Panc1 (cell line): ENCODE measurements at regions not wholly inside any gene's neighbourhood (a gene's known extent, or its start where the extent isn't known, plus 50 kb on each side); places are given as distances from the start of the nearest gene placed in this dataset.

Experiments
- ATAC-seq: fragments of 200-7000 bp; cut with Tn5 transposase; 2 replicates; pipeline ENCODE4 v1.9.1; 2020; ENCODE audit warnings: mild to moderate bottlenecking, moderate library complexity
- BruUV-seq: library from RNA; stranded (reverse); fragments of 400-500 nt; replicated peaks from 2 replicates; lab custom pipeline; 2021; lab: Mats Ljungman, UMichigan
- CTCF ChIA-PET: fragments of 300-600 bp; sonication (Branson Sonifier 250); formaldehyde crosslinking; loops from one replicate; lab custom pipeline; 2022; ENCODE audit warnings: antibody characterized with exemption; lab: Charles Lee
- POLR2A ChIA-PET: fragments of 300-600 bp; sonication (Branson Sonifier 250); formaldehyde crosslinking; loops from one replicate; lab custom pipeline; 2022; ENCODE audit warnings: antibody characterized with exemption; lab: Charles Lee
- DNase-seq: peaks from one replicate; pipeline ENCODE4 v3.0.0-alpha.2; 2010; ENCODE audit warnings: low read depth, low spot score
- H3K27ac ChIP-seq: 2 replicates; pipeline ENCODE4 v1.5.1; 2011; ENCODE audit warnings: mild to moderate bottlenecking, low read length, inconsistent platforms
- H3K27me3 ChIP-seq: fragments of 200-500 bp; sonication (Bioruptor generic); 2 replicates; pipeline ENCODE4 v1.6.0; 2014; ENCODE audit warnings: low read length, inconsistent platforms; ENCODE audit not compliant: control insufficient read depth, insufficient read depth
- H3K36me3 ChIP-seq: fragments of 200-500 bp; sonication (Bioruptor generic); 2 replicates; pipeline ENCODE4 v1.5.1; 2014; ENCODE audit warnings: inconsistent platforms, mild to moderate bottlenecking, low read length, moderate library complexity; ENCODE audit not compliant: control insufficient read depth, insufficient read depth
- H3K4me1 ChIP-seq: 2 replicates; pipeline ENCODE4 v1.5.1; 2011; ENCODE audit warnings: inconsistent platforms, mild to moderate bottlenecking, low read length, moderate library complexity; ENCODE audit not compliant: control insufficient read depth, insufficient read depth
- H3K4me3 ChIP-seq, 2 experiments: 2 replicates each; pipeline ENCODE4 v1.5.1; 2011 to 2012; ENCODE audit warnings: low read depth in 2 of 2, low read length in 2 of 2, mild to moderate bottlenecking in 2 of 2, inconsistent platforms in 1 of 2, moderate library complexity in 1 of 2
- H3K9me3 ChIP-seq: fragments of 200-500 bp; sonication (Bioruptor generic); 2 replicates; pipeline ENCODE4 v1.5.1; 2014; ENCODE audit warnings: low read depth, mild to moderate bottlenecking, inconsistent platforms, low read length, moderate library complexity; ENCODE audit not compliant: control insufficient read depth, insufficient read depth
- CTCF ChIP-seq: fragments of 450-650 bp; IDR thresholded peaks from 2 replicates; pipeline ENCODE4 v1.5.1; 2017; ENCODE audit warnings: mild to moderate bottlenecking
- POLR2AphosphoS5 ChIP-seq: IDR thresholded peaks from 2 replicates; pipeline ENCODE4 v1.6.1; 2012; ENCODE audit warnings: mild to moderate bottlenecking, low read depth, low read length, moderate library complexity
- SIN3A ChIP-seq: IDR thresholded peaks from 2 replicates; pipeline ENCODE4 v1.6.1; 2012; ENCODE audit warnings: low read depth, mild to moderate bottlenecking, low read length, moderate library complexity, borderline replicate concordance; ENCODE audit not compliant: insufficient read depth
- TCF7L2 ChIP-seq: IDR thresholded peaks from 2 replicates; pipeline ENCODE4 v1.6.1; 2011; ENCODE audit warnings: mild to moderate bottlenecking, low read depth, low read length, inconsistent platforms
- in situ Hi-C: cut with HindIII; loops from 2 replicates; pipeline ENCODE4 v1.10.0; 2016; ENCODE audit warnings: low sequenced_read_pairs, low pct_unique_long_range_greater_than_20kb
- intact Hi-C: fragments of 100-400 bp; cut with micrococcal nuclease; formaldehyde crosslinking; loops from one replicate; pipeline ENCODE4 v1.10.0; 2022; ENCODE audit not compliant: unreplicated experiment
- TF ChIP-seq, protein P1 (sequence below), 2 experiments: IDR thresholded peaks; 2 replicates each; pipeline ENCODE4 v1.6.1; 2011 to 2012; ENCODE audit warnings: low read depth in 2 of 2, control low read depth in 1 of 2, low read length in 1 of 2, mild to moderate bottlenecking in 1 of 2, moderate library complexity in 1 of 2; ENCODE audit not compliant: insufficient read depth in 1 of 2

DNA sequence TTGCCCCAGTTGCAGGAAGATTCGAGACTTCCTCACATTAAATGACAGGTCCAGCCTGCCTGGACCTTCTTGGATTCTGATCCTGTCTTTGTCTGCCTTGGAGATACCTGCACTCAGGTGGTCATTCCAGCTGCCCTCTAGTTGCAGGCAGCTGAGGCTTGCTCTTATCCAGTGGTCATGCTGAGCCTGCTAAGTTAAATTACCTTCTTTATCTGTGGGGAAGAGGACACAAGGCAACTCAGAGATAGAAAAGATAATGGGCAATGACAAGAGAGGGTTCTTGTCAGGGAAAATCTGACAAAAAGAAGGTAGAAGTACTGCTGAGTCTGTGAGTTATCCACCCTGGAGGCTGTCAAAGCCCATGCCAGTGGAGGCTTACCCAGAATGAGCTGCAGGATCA lies 401.4 kb downstream of the MID1IP1 start:
- in situ Hi-C loops = no loop called here
- ATAC-seq (no peak), DNase-seq (no peak)
- H3K27me3 ChIP-seq = no peaks in the 10 kb centered on the region
- H3K4me1 ChIP-seq = no peaks in the 10 kb centered on the region
- no peaks in the 10 kb centered on the region for H3K9me3 ChIP-seq
- ChIA-PET POLR2A (no interaction called here), CTCF (no interaction called here)
- intact Hi-C loops = no loop called here
- TF ChIP-seq, protein P1, sequence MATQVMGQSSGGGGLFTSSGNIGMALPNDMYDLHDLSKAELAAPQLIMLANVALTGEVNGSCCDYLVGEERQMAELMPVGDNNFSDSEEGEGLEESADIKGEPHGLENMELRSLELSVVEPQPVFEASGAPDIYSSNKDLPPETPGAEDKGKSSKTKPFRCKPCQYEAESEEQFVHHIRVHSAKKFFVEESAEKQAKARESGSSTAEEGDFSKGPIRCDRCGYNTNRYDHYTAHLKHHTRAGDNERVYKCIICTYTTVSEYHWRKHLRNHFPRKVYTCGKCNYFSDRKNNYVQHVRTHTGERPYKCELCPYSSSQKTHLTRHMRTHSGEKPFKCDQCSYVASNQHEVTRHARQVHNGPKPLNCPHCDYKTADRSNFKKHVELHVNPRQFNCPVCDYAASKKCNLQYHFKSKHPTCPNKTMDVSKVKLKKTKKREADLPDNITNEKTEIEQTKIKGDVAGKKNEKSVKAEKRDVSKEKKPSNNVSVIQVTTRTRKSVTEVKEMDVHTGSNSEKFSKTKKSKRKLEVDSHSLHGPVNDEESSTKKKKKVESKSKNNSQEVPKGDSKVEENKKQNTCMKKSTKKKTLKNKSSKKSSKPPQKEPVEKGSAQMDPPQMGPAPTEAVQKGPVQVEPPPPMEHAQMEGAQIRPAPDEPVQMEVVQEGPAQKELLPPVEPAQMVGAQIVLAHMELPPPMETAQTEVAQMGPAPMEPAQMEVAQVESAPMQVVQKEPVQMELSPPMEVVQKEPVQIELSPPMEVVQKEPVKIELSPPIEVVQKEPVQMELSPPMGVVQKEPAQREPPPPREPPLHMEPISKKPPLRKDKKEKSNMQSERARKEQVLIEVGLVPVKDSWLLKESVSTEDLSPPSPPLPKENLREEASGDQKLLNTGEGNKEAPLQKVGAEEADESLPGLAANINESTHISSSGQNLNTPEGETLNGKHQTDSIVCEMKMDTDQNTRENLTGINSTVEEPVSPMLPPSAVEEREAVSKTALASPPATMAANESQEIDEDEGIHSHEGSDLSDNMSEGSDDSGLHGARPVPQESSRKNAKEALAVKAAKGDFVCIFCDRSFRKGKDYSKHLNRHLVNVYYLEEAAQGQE (IDR thresholded peaks at IDR 0.05; ENCODE audit: insufficient read depth in 1 of 2, low read depth in 2 of 2, low read length in 1 of 2) = no peak
- TF ChIP-seq SIN3A = no peak
- no peaks in the 10 kb centered on the region for H3K36me3 ChIP-seq
- no peak overlapping the region for H3K27ac ChIP-seq
- H3K4me3 ChIP-seq = no peak overlapping the region
- BruUV-seq = no TSS peak

DNA sequence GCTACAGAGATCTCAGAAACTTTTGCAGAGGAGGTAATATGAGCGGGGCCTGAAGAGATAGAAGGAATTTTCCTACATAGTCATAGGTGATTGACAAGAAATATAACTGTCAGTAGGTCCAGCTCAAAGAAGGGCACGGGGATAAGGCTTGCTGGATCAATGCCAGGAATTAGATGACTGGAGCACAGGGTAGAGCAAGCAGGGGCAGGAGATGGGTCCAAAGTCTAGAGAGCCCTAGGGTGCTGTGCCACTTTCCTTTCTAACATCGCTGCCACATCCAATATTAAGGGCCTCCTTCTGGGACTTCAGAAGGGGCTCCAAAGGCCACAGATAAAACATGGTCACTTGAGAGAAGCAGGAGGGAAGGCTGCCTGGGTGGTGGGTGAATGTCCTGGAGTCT lies 402.2 kb downstream of the MID1IP1 start:
- no peaks in the 10 kb centered on the region for H3K27me3 ChIP-seq
- TF ChIP-seq SIN3A (no peak), CTCF (no peak), POLR2AphosphoS5 (no peak), TCF7L2 (no peak)
- TF ChIP-seq, protein P1 (IDR thresholded peaks at IDR 0.05; ENCODE audit: insufficient read depth in 1 of 2, low read depth in 2 of 2, low read length in 1 of 2) = no peak
- BruUV-seq = no TSS peak
- ATAC-seq = no peak
- H3K27ac ChIP-seq = no peak overlapping the region
- in situ Hi-C loops = no loop called here
- ChIA-PET CTCF (no interaction called here), POLR2A (no interaction called here)
- H3K4me1 ChIP-seq = no peaks in the 10 kb centered on the region
- no peaks in the 10 kb centered on the region for H3K9me3 ChIP-seq
- intact Hi-C loops = no loop called here
- no peaks in the 10 kb centered on the region for H3K36me3 ChIP-seq
- H3K4me3 ChIP-seq = no peak overlapping the region
- DNase-seq = no peak
